WTC11 (cell line): ENCODE measurements at regions not wholly inside any gene's neighbourhood (a gene's known extent, or its start where the extent isn't known, plus 50 kb on each side); places are given as distances from the start of the nearest gene placed in this dataset.

ENCODE experiments used
- ATAC-seq: fragments of 200-7000 bp; cut with Tn5 transposase; 2 replicates; pipeline ENCODE4 v1.10.0; 2021; ENCODE audit warnings: mild to moderate bottlenecking, moderate library complexity
- CTCF ChIA-PET: fragments of 300-600 bp; sonication (Branson Sonifier 250); formaldehyde crosslinking; loops from one replicate; lab custom pipeline; 2021; ENCODE audit warnings: antibody characterized with exemption; lab: Charles Lee
- POLR2A ChIA-PET: fragments of 350-600 bp; sonication (Branson Sonifier 250); formaldehyde crosslinking; loops from one replicate; lab custom pipeline; 2021; ENCODE audit warnings: antibody characterized with exemption; lab: Charles Lee
- DNase-seq: peaks from one replicate; pipeline ENCODE4 v3.0.0; 2021; ENCODE audit warnings: low spot score
- H3K27ac Mint-ChIP-seq: 2 replicates; pipeline ENCODE4 v1.8.0; 2021; ENCODE audit warnings: mixed read lengths
- H3K27me3 Mint-ChIP-seq: 2 replicates; pipeline ENCODE4 v1.8.0; 2021; ENCODE audit warnings: low read depth, mild to moderate bottlenecking, moderate library complexity, mixed read lengths
- H3K36me3 Mint-ChIP-seq: 2 replicates; pipeline ENCODE4 v1.8.0; 2021; ENCODE audit warnings: mixed read lengths
- H3K4me1 Mint-ChIP-seq: 2 replicates; pipeline ENCODE4 v1.8.0; 2022; ENCODE audit warnings: mixed read lengths
- H3K4me3 Mint-ChIP-seq: 2 replicates; pipeline ENCODE4 v1.8.0; 2021; ENCODE audit warnings: mild to moderate bottlenecking, moderate library complexity, mixed read lengths
- H3K9me3 Mint-ChIP-seq: 2 replicates; pipeline ENCODE4 v1.8.0; 2021; ENCODE audit warnings: mixed read lengths
- ARID4B ChIP-seq: sonication (generic); formaldehyde crosslinking; IDR thresholded peaks from 2 replicates; pipeline ENCODE4 v1.8.0; 2023; ENCODE audit warnings: missing genetic modification reagents, mild to moderate bottlenecking, borderline replicate concordance
- EMX1 ChIP-seq: fragments of 250-450 bp; sonication (Bioruptor Pico); IDR thresholded peaks from 2 replicates; pipeline ENCODE4 v1.8.0; 2021; ENCODE audit warnings: mild to moderate bottlenecking
- FOXP1 ChIP-seq: sonication (generic); formaldehyde crosslinking; IDR thresholded peaks from 2 replicates; pipeline ENCODE4 v1.8.0; 2022; ENCODE audit warnings: missing genetic modification reagents, mild to moderate bottlenecking, moderate library complexity, borderline replicate concordance
- HMGA2 ChIP-seq: fragments of 250-450 bp; sonication (Bioruptor Pico); IDR thresholded peaks from 2 replicates; pipeline ENCODE4 v1.4.0; 2021; ENCODE audit warnings: mild to moderate bottlenecking, moderate library complexity
- JUN ChIP-seq: sonication (generic); formaldehyde crosslinking; IDR thresholded peaks from 2 replicates; pipeline ENCODE4 v1.8.0; 2023; ENCODE audit warnings: mild to moderate bottlenecking, missing genetic modification reagents
- NFYB ChIP-seq: sonication (generic); formaldehyde crosslinking; conservative IDR thresholded peaks from 2 replicates; pipeline ENCODE4 v1.8.0; 2022; ENCODE audit warnings: low read depth, missing genetic modification reagents
- PRRX2 ChIP-seq: fragments of 250-450 bp; sonication (Bioruptor Pico); IDR thresholded peaks from 2 replicates; pipeline ENCODE4 v1.8.0; 2021; ENCODE audit warnings: mild to moderate bottlenecking
- TEAD4 ChIP-seq: sonication (generic); formaldehyde crosslinking; IDR thresholded peaks from 2 replicates; pipeline ENCODE4 v1.8.0; 2022; ENCODE audit warnings: mild to moderate bottlenecking, missing genetic modification reagents
- USF1 ChIP-seq: sonication (generic); formaldehyde crosslinking; IDR thresholded peaks from 2 replicates; pipeline ENCODE4 v1.8.0; 2022; ENCODE audit warnings: mild to moderate bottlenecking, missing genetic modification reagents
- ZNF121 ChIP-seq: sonication (generic); formaldehyde crosslinking; IDR thresholded peaks from 2 replicates; pipeline ENCODE4 v1.8.0; 2023; ENCODE audit warnings: missing genetic modification reagents
- ZNF263 ChIP-seq: sonication (generic); formaldehyde crosslinking; IDR thresholded peaks from 2 replicates; pipeline ENCODE4 v1.8.1; 2022; ENCODE audit warnings: low read depth, mild to moderate bottlenecking, moderate library complexity, missing genetic modification reagents
- TF ChIP-seq, protein P1 (sequence below): sonication (generic); formaldehyde crosslinking; IDR thresholded peaks from 2 replicates; pipeline ENCODE4 v1.8.0; 2022; ENCODE audit warnings: missing genetic modification reagents
- TF ChIP-seq, protein P2 (sequence below): fragments of 200-600 bp; IDR thresholded peaks from 2 replicates; pipeline ENCODE4 v1.8.0; 2022; ENCODE audit warnings: antibody characterized with exemption
- TF ChIP-seq, protein P3 (sequence below): sonication (generic); formaldehyde crosslinking; IDR thresholded peaks from 2 replicates; pipeline ENCODE4 v1.8.1; 2023; ENCODE audit warnings: mild to moderate bottlenecking, missing genetic modification reagents
- TF ChIP-seq, protein P4 (sequence below): fragments of 250-450 bp; sonication (Bioruptor Pico); IDR thresholded peaks from 2 replicates; pipeline ENCODE4 v2.1.2; 2022; ENCODE audit warnings: mild to moderate bottlenecking, moderate library complexity
- TF ChIP-seq, protein P5 (sequence below): sonication (generic); formaldehyde crosslinking; IDR thresholded peaks from 2 replicates; pipeline ENCODE4 v1.8.1; 2023; ENCODE audit warnings: mild to moderate bottlenecking, missing genetic modification reagents, moderate library complexity

DNA sequence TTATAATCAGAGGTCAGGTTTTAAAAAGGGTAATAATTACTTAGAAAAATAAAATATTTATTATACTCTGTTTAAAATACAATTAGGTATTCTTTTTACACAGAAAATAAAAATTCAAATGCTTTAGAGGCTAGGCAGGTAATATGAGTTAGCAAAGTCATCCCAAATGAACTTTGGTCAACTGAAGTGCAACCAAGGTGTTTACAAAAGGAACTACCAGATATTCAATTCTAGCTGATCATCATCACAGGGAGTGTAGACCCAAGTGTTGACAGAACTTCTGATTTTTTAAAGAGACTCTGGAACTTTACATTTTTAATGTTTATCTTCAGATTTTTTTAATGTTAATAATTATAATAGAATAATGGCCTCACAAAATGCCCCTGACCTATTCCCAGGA, 59.3 kb upstream of the COL5A2 start:
- POLR2A ChIA-PET, result no interaction called here
- peaks cover 11% of the 10 kb centered on the region for H3K36me3 Mint-ChIP-seq

More for the DNA sequence above, 59.3 kb upstream of the COL5A2 start:
- H3K4me3 Mint-ChIP-seq, result no peak overlapping the region
- TF ChIP-seq HMGA2 (CRISPR knock-in tag) (no peak), FOXP1 (CRISPR knock-in tag) (no peak), PRRX2 (no peak), ZNF263 (no peak), ZNF121 (no peak), JUN (CRISPR knock-in tag) (no peak), USF1 (CRISPR knock-in tag) (no peak), NFYB (CRISPR knock-in tag) (no peak), EMX1 (CRISPR knock-in tag) (no peak), TEAD4 (CRISPR knock-in tag) (no peak), ARID4B (CRISPR knock-in tag) (no peak)
- TF ChIP-seq, protein P1, sequence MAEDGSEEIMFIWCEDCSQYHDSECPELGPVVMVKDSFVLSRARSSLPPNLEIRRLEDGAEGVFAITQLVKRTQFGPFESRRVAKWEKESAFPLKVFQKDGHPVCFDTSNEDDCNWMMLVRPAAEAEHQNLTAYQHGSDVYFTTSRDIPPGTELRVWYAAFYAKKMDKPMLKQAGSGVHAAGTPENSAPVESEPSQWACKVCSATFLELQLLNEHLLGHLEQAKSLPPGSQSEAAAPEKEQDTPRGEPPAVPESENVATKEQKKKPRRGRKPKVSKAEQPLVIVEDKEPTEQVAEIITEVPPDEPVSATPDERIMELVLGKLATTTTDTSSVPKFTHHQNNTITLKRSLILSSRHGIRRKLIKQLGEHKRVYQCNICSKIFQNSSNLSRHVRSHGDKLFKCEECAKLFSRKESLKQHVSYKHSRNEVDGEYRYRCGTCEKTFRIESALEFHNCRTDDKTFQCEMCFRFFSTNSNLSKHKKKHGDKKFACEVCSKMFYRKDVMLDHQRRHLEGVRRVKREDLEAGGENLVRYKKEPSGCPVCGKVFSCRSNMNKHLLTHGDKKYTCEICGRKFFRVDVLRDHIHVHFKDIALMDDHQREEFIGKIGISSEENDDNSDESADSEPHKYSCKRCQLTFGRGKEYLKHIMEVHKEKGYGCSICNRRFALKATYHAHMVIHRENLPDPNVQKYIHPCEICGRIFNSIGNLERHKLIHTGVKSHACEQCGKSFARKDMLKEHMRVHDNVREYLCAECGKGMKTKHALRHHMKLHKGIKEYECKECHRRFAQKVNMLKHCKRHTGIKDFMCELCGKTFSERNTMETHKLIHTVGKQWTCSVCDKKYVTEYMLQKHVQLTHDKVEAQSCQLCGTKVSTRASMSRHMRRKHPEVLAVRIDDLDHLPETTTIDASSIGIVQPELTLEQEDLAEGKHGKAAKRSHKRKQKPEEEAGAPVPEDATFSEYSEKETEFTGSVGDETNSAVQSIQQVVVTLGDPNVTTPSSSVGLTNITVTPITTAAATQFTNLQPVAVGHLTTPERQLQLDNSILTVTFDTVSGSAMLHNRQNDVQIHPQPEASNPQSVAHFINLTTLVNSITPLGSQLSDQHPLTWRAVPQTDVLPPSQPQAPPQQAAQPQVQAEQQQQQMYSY (CRISPR knock-in tag), result no peak
- TF ChIP-seq, protein P2, sequence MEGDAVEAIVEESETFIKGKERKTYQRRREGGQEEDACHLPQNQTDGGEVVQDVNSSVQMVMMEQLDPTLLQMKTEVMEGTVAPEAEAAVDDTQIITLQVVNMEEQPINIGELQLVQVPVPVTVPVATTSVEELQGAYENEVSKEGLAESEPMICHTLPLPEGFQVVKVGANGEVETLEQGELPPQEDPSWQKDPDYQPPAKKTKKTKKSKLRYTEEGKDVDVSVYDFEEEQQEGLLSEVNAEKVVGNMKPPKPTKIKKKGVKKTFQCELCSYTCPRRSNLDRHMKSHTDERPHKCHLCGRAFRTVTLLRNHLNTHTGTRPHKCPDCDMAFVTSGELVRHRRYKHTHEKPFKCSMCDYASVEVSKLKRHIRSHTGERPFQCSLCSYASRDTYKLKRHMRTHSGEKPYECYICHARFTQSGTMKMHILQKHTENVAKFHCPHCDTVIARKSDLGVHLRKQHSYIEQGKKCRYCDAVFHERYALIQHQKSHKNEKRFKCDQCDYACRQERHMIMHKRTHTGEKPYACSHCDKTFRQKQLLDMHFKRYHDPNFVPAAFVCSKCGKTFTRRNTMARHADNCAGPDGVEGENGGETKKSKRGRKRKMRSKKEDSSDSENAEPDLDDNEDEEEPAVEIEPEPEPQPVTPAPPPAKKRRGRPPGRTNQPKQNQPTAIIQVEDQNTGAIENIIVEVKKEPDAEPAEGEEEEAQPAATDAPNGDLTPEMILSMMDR, result no peak
- TF ChIP-seq, protein P3, sequence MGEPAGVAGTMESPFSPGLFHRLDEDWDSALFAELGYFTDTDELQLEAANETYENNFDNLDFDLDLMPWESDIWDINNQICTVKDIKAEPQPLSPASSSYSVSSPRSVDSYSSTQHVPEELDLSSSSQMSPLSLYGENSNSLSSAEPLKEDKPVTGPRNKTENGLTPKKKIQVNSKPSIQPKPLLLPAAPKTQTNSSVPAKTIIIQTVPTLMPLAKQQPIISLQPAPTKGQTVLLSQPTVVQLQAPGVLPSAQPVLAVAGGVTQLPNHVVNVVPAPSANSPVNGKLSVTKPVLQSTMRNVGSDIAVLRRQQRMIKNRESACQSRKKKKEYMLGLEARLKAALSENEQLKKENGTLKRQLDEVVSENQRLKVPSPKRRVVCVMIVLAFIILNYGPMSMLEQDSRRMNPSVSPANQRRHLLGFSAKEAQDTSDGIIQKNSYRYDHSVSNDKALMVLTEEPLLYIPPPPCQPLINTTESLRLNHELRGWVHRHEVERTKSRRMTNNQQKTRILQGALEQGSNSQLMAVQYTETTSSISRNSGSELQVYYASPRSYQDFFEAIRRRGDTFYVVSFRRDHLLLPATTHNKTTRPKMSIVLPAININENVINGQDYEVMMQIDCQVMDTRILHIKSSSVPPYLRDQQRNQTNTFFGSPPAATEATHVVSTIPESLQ (CRISPR knock-in tag), result no peak
- TF ChIP-seq, protein P4, sequence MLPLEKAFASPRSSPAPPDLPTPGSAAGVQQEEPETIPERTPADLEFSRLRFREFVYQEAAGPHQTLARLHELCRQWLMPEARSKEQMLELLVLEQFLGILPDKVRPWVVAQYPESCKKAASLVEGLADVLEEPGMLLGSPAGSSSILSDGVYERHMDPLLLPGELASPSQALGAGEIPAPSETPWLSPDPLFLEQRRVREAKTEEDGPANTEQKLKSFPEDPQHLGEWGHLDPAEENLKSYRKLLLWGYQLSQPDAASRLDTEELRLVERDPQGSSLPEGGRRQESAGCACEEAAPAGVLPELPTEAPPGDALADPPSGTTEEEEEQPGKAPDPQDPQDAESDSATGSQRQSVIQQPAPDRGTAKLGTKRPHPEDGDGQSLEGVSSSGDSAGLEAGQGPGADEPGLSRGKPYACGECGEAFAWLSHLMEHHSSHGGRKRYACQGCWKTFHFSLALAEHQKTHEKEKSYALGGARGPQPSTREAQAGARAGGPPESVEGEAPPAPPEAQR (CRISPR knock-in tag), result no peak
- TF ChIP-seq, protein P5, sequence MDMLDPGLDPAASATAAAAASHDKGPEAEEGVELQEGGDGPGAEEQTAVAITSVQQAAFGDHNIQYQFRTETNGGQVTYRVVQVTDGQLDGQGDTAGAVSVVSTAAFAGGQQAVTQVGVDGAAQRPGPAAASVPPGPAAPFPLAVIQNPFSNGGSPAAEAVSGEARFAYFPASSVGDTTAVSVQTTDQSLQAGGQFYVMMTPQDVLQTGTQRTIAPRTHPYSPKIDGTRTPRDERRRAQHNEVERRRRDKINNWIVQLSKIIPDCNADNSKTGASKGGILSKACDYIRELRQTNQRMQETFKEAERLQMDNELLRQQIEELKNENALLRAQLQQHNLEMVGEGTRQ, result no peak
- no peak for DNase-seq
- H3K9me3 Mint-ChIP-seq, result peaks cover 29% of the 10 kb centered on the region
- ATAC-seq, result no peak
- no peaks in the 10 kb centered on the region for H3K4me1 Mint-ChIP-seq
- no peak overlapping the region for H3K27ac Mint-ChIP-seq
- no peaks in the 10 kb centered on the region for H3K27me3 Mint-ChIP-seq
- CTCF ChIA-PET, result no interaction called here
